ENCODE measurements at regions not wholly inside any gene's neighbourhood (a gene's known extent, or its start where the extent isn't known, plus 50 kb on each side); places are given as distances from the start of the nearest gene placed in this dataset.

GRCh38 chr5:173761178-173761513, 127.0 kb upstream of the CPEB4 start:
- TF ChIP-seq POLR2AphosphoS5 (IDR thresholded peaks at IDR 0.05; ENCODE audit: low read depth, low read length) (no peak), CTCF (IDR thresholded peaks at IDR 0.05) (no peak), REST (IDR thresholded peaks at IDR 0.05; ENCODE audit: insufficient read depth in 1 of 2, low read depth in 2 of 2, low read length in 1 of 2) (no peak), TCF7L2 (IDR thresholded peaks at IDR 0.05; ENCODE audit: low read depth, low read length) (no peak), SIN3A (IDR thresholded peaks at IDR 0.05; ENCODE audit: borderline replicate concordance, insufficient read depth, low read depth, low read length) (no peak)
